Skin of body (tissue), 1 donor: ENCODE measurements at regions not wholly inside any gene's neighbourhood (a gene's known extent, or its start where the extent isn't known, plus 50 kb on each side); places are given as distances from the start of the nearest gene placed in this dataset.
A peak's percentile ranks its signal among the peaks of the same experiment; 100 is the strongest.
"Not testable (repeated sequence)": the region's sequence is repeated elsewhere in the genome, so short reads cannot be mapped to it uniquely, and the experiment has no call there.

ENCODE experiments used
- DNase-seq: peaks from one replicate; lab custom pipeline; 2025; lab: John Stamatoyannopoulos, UW

GRCh38 chr1:227416156-227416830 is 98.0 kb upstream of the CDC42BPA start:
- no peak for DNase-seq

DNA sequence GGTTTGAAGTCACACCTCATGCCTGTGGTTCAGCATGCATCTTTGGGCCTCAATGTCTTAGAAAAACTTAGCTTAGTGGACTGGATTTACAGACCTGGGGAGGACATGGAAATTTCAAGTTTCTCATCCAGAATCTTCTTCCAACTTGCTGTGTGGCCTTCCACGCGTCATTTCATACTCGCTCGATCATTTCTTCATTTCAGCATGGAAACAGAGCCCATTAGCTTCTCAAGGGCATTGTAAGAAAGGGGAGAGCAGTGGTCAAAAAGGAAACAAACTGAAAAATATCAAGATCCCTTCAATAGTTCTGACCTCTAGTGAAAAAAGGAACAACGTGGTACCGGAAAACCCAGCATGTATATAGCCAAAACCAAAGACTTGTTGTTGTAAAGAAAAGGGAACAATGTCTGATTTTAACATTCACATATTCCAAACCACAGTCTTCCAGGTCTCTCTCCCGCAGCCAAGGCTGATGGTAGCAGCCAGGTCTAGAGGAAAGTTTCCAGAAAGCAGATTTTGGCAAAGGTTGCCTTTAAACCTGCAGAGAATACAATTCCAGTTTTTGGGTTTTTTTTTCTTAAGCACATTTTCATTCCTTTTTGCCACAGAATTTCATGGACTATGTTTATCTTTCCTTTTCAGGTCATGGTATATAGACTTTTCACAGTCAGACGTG is 97.0 kb upstream of the CDC42BPA start:
- peak; percentile 32 for DNase-seq

- DNase-seq = no peak
Observed at GRCh38 chr1:227411066-227411465, 92.8 kb upstream of the CDC42BPA start.

DNA sequence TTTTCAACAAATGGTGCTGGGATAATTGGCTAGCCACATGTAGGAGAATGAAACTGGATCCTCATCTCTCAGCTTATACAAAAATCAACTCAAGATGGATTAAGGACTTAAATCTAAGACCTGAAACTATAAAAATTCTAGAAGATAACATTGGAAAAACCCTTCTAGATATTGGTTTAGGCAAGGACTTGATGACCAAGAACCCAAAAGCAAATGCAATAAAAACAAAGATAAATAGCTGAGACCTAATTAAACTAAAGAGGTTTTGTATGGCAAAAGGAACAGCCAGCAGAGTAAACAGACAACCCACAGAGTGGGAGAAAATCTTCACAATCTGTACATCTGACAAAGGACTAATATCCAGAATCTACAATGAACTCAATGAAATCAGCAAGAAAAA is 88.0 kb upstream of the CDC42BPA start:
- not testable (repeated sequence) for DNase-seq

DNA sequence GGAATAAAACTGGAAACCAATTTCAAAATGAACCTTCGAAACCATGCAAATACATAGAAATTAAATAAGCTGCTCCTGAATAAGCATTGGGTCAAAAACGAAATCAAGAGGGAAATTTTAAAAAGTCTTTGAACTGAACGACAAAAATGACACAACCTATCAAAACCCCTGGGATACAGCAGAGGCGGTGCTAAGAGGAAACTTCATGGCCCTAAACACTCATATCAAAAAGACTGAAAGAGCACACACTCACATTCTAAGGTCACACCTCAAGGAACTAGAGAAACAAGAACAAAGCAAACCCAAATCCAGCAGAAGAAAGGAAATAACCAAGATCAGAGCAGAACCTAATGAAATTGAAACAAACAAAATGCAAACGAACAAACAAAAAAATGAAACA is 85.2 kb upstream of the CDC42BPA start:
- no peak for DNase-seq

GRCh38 chr1:227401562-227402342 is 83.5 kb upstream of the CDC42BPA start:
- DNase-seq = no peak

DNA sequence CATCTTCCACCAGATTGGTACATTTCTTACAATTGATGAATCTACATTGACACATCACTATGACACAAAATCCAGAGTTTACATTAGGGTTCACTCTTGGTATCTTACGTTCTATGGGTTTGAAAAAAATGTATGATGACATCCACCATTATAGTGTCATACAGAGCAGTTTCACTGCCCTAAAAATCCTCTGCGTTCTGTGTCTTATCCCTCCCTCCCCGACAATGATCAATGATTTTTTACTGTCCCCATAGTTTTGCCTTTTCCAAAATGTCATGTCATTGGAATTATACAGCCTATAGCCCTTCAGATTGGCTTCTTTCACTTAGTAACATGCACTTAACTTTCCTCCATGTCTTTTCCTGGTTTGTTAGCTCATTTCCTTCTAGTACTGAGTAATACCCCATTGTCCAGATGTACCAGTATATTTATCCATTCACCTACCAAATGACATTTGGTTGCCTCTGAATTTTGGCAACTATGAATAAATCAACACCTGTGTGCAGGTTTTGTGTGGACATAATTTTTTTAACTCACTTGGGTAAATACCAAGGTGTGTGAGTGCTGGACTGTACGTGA is 80.9 kb upstream of the CDC42BPA start:
- DNase-seq = no peak

DNA sequence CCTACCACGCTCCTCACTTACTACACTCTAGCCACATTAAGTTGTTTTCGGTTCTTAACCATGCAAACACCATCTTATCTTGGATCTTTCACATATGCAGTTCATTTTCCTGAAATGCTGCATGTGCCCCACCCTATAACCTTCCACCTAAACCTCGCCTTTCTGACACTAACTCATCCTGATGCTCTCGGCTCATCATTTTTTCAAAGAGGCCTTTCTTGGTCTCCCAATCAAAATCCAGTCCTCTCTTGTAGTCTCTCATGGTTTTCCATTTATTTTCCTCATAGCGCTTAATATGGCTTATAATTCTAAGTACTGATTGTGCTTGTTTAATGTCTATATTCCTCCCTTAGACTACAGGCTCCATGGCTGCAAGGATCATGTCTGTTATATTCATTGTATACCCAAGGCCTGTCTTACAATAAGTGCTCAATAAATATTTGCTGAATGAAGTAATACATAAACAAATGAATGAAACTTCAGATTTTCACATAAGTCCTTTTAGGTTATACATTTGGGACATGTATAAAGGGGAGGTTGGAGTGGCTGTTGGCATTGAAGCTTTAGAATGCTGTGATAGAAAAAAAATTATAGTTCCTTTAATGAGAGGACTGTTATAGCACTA is 79.2 kb upstream of the CDC42BPA start:
- DNase-seq = no peak

GRCh38 chr1:227396539-227397353 is 78.5 kb upstream of the CDC42BPA start:
- DNase-seq = no peak

DNA sequence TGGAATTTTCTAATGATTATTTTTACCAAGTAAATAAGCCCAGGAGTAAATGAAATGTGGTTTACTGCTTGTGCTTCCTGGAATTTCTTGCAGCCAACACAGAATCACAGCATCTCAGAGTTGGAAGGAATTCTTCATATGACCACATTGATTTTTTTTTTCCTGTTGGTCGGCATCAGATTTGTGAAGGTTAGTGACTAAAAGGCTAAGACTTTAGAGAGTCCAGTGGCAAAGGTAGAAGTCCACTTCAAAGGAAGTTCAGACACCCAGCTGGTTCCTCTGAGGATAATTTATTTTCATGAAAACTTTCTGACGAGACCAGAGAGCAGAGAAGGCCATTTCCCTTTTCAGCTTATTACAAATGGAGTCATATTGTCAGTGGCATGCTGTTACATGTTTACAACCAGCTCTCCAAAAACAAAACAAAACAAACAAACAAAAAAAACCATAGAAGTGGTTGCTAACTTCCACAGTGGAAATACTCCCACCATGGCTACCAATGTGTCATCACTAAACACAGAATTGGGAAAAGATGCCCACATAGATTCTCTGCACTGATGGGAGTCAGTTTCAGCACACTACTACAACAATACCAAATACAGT is 77.2 kb upstream of the CDC42BPA start:
- no peak for DNase-seq

GRCh38 chr1:227392984-227393764 is 74.9 kb upstream of the CDC42BPA start:
- no peak for DNase-seq

- DNase-seq = no peak
Observed at GRCh38 chr1:227391879-227392278, 73.6 kb upstream of the CDC42BPA start.

- no peak for DNase-seq
Observed at GRCh38 chr1:227391211-227391610, 72.9 kb upstream of the CDC42BPA start.

DNA sequence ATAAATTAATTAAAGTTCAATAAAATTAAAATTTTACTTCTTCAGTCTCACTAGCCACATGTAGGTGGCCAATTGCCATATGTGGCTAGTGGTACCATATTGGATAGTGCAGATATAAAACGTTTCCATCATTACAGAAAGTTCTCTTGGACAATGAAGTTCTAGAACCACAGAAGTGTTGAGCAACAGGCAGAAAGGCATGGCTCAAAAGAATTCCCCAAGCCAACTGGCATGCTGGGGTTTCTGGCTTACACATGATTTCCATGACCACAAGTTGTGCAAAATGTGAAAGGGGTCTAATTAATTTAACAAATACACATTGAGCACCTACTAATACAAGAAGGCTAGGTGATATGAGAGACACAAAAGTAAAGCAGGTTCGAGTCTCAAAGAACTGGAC is 72.2 kb upstream of the CDC42BPA start:
- no peak for DNase-seq

DNA sequence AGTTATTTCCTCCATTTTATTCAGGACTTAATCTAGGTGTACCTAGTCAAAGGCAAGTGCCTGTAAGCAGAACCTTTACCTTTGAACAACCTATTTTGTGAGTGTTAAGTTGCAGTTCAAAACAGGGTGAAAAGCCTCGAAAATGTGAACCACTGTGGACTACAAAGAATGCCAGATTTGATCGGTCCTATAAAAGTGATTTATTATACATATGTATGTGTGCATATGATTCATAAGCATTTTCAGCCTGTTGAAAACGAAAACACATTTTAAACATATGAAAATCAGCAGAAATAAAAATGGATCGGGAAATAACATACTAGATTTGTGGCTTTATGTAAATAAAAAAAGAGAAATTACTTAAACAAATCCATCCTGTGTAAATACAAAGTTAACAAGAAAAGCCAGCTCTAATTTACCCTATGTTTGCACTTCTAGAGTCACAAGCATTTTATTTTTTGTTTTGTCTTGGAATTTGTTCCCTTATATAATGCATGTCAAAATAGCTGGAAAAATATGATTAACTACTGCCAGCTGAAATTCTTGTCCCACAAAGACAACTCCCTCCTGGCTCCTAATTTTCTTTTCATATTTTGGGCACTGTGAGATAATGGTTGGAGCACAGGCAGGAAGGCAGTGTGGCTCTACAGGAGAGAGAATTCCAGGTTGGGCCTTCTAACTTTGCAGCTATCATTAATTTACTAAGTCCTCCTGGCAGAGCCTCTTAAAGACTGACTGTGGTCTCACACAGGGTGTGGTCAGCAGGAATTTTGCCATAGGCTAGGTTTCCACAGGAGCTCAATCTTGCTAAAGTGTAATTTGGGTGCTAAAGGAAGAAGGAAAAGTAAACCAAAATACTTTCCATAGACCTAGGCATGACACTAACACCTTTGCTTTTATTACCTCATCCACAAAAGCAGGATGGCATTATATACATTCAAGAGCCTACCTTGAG is 70.2 kb upstream of the CDC42BPA start:
- DNase-seq = peak; percentile 79

DNA sequence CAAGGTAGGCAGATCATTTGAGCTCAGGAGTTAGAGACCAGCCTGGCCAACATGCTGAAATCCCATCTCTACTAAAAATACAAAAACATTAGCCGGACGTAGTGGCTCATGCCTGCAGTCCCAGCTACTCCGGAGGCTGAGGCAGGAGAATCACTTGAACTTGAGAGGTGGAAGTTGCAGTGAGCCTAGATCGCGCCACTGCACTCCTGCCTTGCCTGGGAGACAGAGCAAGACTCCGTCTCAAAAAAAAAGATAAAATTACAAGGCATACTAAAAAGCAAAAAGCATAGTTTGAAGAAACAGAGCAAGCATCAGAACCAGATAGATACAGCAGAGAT is 61.2 kb upstream of the CDC42BPA start:
- no peak for DNase-seq

GRCh38 chr1:227378871-227379554 is 60.7 kb upstream of the CDC42BPA start:
- no peak for DNase-seq

GRCh38 chr1:227378181-227378580 is 59.9 kb upstream of the CDC42BPA start:
- DNase-seq = no peak
